ENCODE measurements at regions not wholly inside any gene's neighbourhood (a gene's known extent, or its start where the extent isn't known, plus 50 kb on each side); places are given as distances from the start of the nearest gene placed in this dataset.
"Not testable (repeated sequence)": the region's sequence is repeated elsewhere in the genome, so short reads cannot be mapped to it uniquely, and the experiment has no call there.

GRCh38 chrX:3990569-3990968 is 277.1 kb upstream of the PRKX start:
- no peak for DNase-seq

DNA sequence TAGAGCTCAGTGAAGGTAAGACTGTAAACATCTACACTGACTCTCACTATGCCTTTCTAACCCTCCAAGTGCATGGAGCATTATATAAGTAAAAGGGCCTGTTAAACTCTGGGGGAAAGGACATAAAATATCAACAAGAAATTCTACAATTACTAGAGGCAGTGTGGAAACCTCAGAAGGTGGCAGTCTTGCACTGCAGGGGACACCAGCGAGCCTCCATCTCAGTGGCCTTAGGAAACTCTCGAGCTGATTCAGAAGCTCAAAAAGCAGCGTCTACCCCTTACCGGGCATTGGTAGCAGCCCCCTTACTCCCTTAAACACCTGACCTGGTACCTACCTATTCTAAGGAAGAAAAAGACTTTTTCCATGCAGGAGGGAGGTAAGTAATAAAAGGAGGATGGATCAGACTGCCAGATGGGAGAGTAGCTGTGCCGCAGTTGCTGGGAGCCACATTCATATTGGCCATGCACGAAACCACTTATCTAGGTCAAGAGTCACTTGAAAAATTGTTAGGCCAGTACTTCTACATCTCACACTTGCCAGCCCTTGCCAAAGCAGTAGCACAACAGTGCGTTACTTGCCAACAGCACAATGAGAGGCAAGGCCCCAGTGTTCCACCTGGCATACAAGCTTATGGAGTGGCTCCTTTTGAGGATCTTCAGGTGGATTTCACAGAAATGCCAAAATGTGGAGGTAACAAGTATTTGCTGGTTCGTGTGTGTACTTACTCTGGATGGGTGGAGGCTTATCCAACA is 258.8 kb upstream of the PRKX start:
- DNase-seq: peak; percentile 44

GRCh38 chrX:3968749-3969148 is 255.3 kb upstream of the PRKX start:
- no peak for DNase-seq

- no peak for DNase-seq
Observed at GRCh38 chrX:3963980-3964379, 250.5 kb upstream of the PRKX start.

DNA sequence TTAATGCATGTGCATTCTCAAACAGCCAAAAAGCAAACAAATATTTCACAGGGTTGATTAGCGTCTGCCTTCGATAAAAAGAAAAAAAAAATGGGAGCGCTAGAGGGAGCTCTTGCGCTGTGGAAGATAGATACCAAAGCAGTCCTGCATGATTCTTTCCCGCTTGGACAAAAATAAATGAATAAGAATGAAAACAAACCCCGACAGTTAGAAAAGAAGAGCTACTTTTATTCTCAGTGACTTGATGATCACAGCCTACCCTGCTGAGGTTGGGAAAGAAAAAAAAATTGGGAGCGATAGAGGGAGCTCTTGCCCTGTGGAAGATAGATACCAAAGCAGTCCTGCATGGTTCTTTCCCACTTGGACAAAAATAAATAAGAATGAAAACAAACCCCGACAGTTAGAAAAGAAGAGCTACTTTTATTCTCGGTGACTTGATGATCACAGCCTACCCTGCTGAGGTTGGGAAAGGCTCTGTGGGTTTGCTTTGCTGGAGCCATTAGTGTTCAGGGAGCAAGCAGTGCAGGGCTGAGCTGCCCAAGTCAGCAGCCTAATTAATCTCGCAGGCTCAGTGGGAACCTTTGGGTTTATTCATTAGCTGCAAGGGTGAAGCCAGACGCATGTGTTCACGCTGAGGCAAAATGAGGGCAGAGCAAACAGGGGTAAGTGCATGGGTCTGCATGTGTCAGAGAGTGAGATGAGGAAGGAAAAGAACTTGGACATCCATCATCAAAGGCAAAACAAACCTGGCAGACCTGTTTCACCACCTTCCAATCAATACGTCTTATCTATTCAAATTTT is 249.3 kb upstream of the PRKX start:
- DNase-seq: no peak

DNA sequence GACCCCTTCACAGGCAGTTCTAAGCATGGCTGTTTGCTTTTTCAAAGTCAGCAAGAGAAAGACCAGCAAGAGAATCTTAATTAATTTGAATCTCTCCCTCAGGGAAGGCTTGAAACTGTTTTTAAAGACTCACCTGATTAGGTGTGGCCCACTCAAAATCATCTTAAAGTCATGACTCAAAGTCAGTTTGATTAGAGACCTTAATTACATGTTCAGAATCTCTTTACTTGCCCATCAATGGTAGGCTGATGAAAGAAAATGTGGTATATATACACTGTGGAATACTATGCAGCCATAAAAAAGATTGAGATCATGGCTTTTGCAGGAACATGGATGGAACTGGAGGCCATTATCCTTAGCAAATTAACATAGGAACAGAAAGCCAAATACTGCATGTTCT is 247.5 kb upstream of the PRKX start:
- no peak for DNase-seq

- no peak for DNase-seq
Observed at GRCh38 chrX:3951859-3952258, 238.4 kb upstream of the PRKX start.

- no peak for DNase-seq
Observed at GRCh38 chrX:3950373-3950772, 236.9 kb upstream of the PRKX start.

- no peak for DNase-seq
Observed at GRCh38 chrX:3943965-3944364, 230.5 kb upstream of the PRKX start.

GRCh38 chrX:3940000-3940610 is 226.7 kb upstream of the PRKX start:
- no peak for DNase-seq

- DNase-seq: no peak
Observed at GRCh38 chrX:3938587-3938986, 225.1 kb upstream of the PRKX start.

GRCh38 chrX:3935196-3935595 is 221.7 kb upstream of the PRKX start:
- not testable (repeated sequence) for DNase-seq

DNA sequence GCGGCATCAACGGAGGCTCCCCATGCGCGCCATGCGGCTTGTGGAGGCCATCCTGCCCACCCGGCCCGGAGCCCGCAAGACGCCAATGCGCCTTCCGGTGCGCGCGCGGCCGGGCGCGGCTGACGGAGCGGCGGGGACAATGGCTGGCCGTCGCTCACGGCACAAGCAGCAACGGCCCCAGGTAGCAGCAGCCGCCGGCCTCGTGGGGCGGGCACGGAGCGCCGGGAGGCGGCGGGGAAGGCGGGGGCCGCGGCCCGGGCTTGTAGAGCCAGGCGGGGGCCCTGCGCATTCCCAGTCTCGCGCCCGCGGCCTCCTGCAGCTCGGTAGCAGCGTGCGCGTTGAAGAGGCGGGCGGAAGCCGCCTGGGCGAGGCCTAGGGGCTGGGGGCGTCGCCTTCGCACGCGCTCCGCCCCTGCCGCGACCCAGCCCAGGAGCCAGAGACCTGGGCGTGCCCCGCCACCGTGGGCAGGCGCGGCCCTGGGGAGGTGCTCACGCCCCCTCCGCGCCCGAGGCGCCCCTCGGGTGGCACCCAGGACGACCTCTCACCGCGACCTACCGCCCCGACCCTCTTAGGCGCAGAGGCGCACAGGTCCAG is 207.1 kb upstream of the PRKX start:
- not testable (repeated sequence) for DNase-seq

GRCh38 chrX:3919668-3920423 is 206.4 kb upstream of the PRKX start:
- not testable (repeated sequence) for DNase-seq

- not testable (repeated sequence) for DNase-seq
Observed at GRCh38 chrX:3914813-3915212, 201.4 kb upstream of the PRKX start.

DNA sequence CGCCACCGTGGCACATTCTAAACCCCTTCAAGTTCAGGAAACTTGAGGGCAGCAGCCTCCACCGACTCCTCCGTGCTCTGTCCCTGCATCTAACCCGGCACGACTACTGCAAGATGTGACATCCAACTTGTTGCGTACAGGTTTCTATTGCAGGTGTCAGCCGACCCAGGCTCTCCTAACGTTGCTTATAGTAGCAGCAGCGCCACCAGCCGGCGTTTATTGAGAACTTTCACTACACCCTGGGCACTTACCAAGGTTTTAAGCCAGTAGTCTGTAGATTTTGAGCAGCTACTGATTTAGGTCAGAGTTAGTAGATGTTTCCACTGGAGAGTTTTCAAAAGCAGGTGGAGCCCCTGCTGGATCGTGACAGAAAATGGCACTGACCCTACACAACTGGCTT is 200.6 kb upstream of the PRKX start:
- DNase-seq: not testable (repeated sequence)

DNA sequence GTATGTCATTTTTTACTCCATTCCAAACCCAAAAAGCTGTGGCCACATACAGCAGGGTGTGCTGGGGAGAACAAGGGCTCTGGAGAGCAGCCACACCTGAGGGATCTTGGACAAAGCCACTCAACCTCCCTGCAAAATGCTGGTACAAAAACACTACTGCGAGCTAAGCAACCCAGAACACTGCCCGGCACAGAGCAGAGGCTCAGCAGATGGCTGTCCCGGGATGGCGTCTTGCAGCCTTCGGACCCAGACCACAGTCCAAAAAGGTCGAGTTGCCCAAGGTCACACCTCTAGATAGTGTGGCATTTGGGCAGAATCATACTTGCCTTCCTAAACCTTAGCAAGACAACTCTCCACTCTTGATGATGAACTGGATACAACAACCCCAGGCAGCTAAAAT is 197.6 kb upstream of the PRKX start:
- not testable (repeated sequence) for DNase-seq

DNA sequence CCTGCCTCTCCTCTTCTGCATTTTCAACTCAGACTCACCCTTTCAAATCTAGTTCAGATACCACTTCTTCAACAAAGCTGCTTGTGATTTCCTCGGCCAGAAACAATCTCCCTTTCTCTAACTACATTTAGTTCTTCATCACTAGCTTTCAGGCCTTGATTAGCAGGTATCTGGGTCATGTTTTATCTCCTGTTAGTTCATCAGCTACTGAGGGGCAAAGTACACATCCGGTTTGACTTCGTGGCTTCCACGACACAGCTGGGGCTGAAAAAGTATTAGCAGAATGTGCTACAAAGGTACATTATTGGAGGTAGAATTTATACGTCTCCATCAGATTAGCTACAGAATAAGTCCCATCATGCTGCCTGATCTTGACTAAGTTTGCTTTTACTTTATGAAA is 197.2 kb upstream of the PRKX start:
- not testable (repeated sequence) for DNase-seq

DNA sequence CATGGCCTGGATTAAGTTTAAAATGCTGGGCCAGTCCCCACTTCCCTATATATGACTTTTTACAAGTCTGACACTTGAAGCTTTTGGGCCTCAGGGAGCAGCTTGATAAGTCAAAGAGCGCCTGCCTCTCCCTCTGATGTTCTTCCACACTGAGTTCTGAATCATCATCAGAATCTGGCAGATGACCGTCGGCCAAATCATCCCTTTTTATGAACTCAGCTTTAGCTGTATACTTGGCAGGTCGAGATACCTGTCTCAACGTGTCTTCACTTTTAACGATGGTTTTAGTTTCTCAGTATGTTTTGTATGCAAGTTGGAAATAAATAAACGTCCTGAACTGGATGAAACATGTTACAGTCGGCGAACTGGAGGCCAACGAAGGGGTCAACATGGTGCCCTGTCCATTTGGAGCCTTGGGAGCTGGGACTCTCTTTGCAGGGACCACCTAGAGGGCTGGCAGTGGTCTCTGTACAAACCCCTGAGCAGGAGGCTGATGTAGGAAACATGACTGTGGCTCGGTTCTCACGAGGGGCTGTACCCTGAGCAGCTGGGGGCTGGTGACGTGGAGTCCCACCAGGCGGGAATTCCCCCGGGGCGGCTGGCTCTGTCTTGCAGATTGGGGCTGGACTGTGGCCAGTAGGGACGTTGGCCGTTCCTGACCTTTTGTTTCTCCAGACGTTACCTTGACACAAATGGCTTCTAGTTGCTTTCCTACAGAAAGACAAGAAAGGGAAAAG is 192.2 kb upstream of the PRKX start:
- not testable (repeated sequence) for DNase-seq

GRCh38 chrX:3902222-3902621 is 188.8 kb upstream of the PRKX start:
- DNase-seq: not testable (repeated sequence)

GRCh38 chrX:3896755-3897154 is 183.3 kb upstream of the PRKX start:
- not testable (repeated sequence) for DNase-seq

GRCh38 chrX:3882553-3882920 is 169.1 kb upstream of the PRKX start:
- DNase-seq: not testable (repeated sequence)

Measured in DMS153 (cell line).